Muscle layer of duodenum (tissue), 2 donors: ENCODE measurements at regions not wholly inside any gene's neighbourhood (a gene's known extent, or its start where the extent isn't known, plus 50 kb on each side); places are given as distances from the start of the nearest gene placed in this dataset.

Experiments
- H3K27ac ChIP-seq: one replicate; pipeline ENCODE4 v1.7.0; 2013; ENCODE audit warnings: mild to moderate bottlenecking, low read length
- H3K27me3 ChIP-seq: one replicate; pipeline ENCODE4 v1.7.0; 2013; ENCODE audit warnings: low read depth, mild to moderate bottlenecking, control low read depth, low read length
- H3K36me3 ChIP-seq, 2 donors: one replicate each; pipeline ENCODE4 v1.7.0; 2013; ENCODE audit warnings: low read length in 2 of 2, control low read depth in 1 of 2, mild to moderate bottlenecking in 1 of 2; ENCODE audit not compliant: insufficient read depth in 2 of 2, control insufficient read depth in 1 of 2
- H3K4me1 ChIP-seq, 2 donors: one replicate each; pipeline ENCODE4 v1.7.0; 2013; ENCODE audit warnings: low read length in 2 of 2, mild to moderate bottlenecking in 2 of 2, control low read depth in 1 of 2, moderate library complexity in 1 of 2; ENCODE audit not compliant: insufficient read depth in 2 of 2, control insufficient read depth in 1 of 2
- H3K4me3 ChIP-seq, 2 donors: one replicate each; pipeline ENCODE4 v1.7.0; 2013; ENCODE audit warnings: low read length in 2 of 2, low read depth in 1 of 2, mild to moderate bottlenecking in 1 of 2
- H3K9me3 ChIP-seq, 2 donors: one replicate each; pipeline ENCODE4 v1.7.0; 2013; ENCODE audit warnings: low read length in 2 of 2, control low read depth in 1 of 2, mild to moderate bottlenecking in 1 of 2; ENCODE audit not compliant: control insufficient read depth in 1 of 2
- donor health status: healthy.

GRCh38 chr3:8224941-8225340, 276.7 kb upstream of the LMCD1 start:
- H3K36me3 ChIP-seq = no peaks in the 10 kb centered on the region
- no peak overlapping the region for H3K4me3 ChIP-seq
- H3K4me1 ChIP-seq = no peaks in the 10 kb centered on the region
- no peak overlapping the region for H3K27ac ChIP-seq
- no peaks in the 10 kb centered on the region for H3K27me3 ChIP-seq
- H3K9me3 ChIP-seq = no peaks in the 10 kb centered on the region

- Histone ChIP-seq H3K27me3 (no peaks in the 10 kb centered on the region), H3K4me1 (peaks cover 0 to 3% of the 10 kb centered on the region in 2 donors), H3K36me3 (no peaks in the 10 kb centered on the region), H3K27ac (no peak overlapping the region), H3K9me3 (no peaks in the 10 kb centered on the region), H3K4me3 (no peak overlapping the region)
Observed at GRCh38 chr3:8233938-8234337, 267.7 kb upstream of the LMCD1 start.

GRCh38 chr3:8236264-8236663, 265.4 kb upstream of the LMCD1 start:
- no peak overlapping the region for H3K27ac ChIP-seq
- H3K9me3 ChIP-seq = no peaks in the 10 kb centered on the region
- peaks cover 0 to 10% of the 10 kb centered on the region in 2 donors for H3K4me1 ChIP-seq
- H3K36me3 ChIP-seq = no peaks in the 10 kb centered on the region
- H3K27me3 ChIP-seq = no peaks in the 10 kb centered on the region
- H3K4me3 ChIP-seq = no peak overlapping the region

- H3K9me3 ChIP-seq = peaks cover 0 to 9% of the 10 kb centered on the region in 2 donors
- H3K27ac ChIP-seq = no peak overlapping the region
- no peaks in the 10 kb centered on the region for H3K27me3 ChIP-seq
- H3K36me3 ChIP-seq = no peaks in the 10 kb centered on the region
- H3K4me3 ChIP-seq = no peak overlapping the region
- H3K4me1 ChIP-seq = peaks cover 0 to 10% of the 10 kb centered on the region in 2 donors
Observed at GRCh38 chr3:8237893-8238292, 263.7 kb upstream of the LMCD1 start.

- Histone ChIP-seq H3K27me3 (no peaks in the 10 kb centered on the region), H3K9me3 (peaks cover 0 to 9% of the 10 kb centered on the region in 2 donors), H3K27ac (no peak overlapping the region), H3K36me3 (no peaks in the 10 kb centered on the region), H3K4me3 (no peak overlapping the region), H3K4me1 (peaks cover 0 to 10% of the 10 kb centered on the region in 2 donors)
Observed at GRCh38 chr3:8238432-8238831, 263.2 kb upstream of the LMCD1 start.

- Histone ChIP-seq H3K9me3 (peaks cover 0 to 9% of the 10 kb centered on the region in 2 donors), H3K27me3 (no peaks in the 10 kb centered on the region), H3K4me1 (peaks cover 0 to 10% of the 10 kb centered on the region in 2 donors), H3K36me3 (no peaks in the 10 kb centered on the region), H3K27ac (no peak overlapping the region), H3K4me3 (no peak overlapping the region)
Observed at GRCh38 chr3:8239095-8239494, 262.5 kb upstream of the LMCD1 start.

- Histone ChIP-seq H3K4me3 (no peak overlapping the region), H3K27me3 (no peaks in the 10 kb centered on the region)
Observed at GRCh38 chr3:8239718-8240695, 261.6 kb upstream of the LMCD1 start.

GRCh38 chr3:8246070-8246469, 255.6 kb upstream of the LMCD1 start:
- H3K9me3 ChIP-seq = peaks cover 0 to 9% of the 10 kb centered on the region in 2 donors
- H3K36me3 ChIP-seq = no peaks in the 10 kb centered on the region
- no peaks in the 10 kb centered on the region for H3K4me1 ChIP-seq
- no peaks in the 10 kb centered on the region for H3K27me3 ChIP-seq
- no peak overlapping the region for H3K27ac ChIP-seq
- H3K4me3 ChIP-seq = no peak overlapping the region

More at GRCh38 chr3:8239718-8240695, 261.6 kb upstream of the LMCD1 start:
- no peaks in the 10 kb centered on the region for H3K36me3 ChIP-seq
- no peak overlapping the region for H3K27ac ChIP-seq
- peaks cover 0 to 10% of the 10 kb centered on the region in 2 donors for H3K4me1 ChIP-seq
- peaks cover 0 to 9% of the 10 kb centered on the region in 2 donors for H3K9me3 ChIP-seq

GRCh38 chr3:8253201-8253600, 248.4 kb upstream of the LMCD1 start:
- Histone ChIP-seq H3K27ac (no peak overlapping the region), H3K9me3 (peaks cover 0 to 3% of the 10 kb centered on the region in 2 donors), H3K36me3 (no peaks in the 10 kb centered on the region), H3K4me1 (no peaks in the 10 kb centered on the region), H3K27me3 (no peaks in the 10 kb centered on the region), H3K4me3 (no peak overlapping the region)

GRCh38 chr3:8254489-8254888, 247.1 kb upstream of the LMCD1 start:
- Histone ChIP-seq H3K27ac (no peak overlapping the region), H3K36me3 (no peaks in the 10 kb centered on the region), H3K27me3 (no peaks in the 10 kb centered on the region), H3K9me3 (peaks cover 0 to 3% of the 10 kb centered on the region in 2 donors), H3K4me1 (no peaks in the 10 kb centered on the region), H3K4me3 (no peak overlapping the region)

GRCh38 chr3:8255725-8256124, 245.9 kb upstream of the LMCD1 start:
- no peaks in the 10 kb centered on the region for H3K4me1 ChIP-seq
- H3K4me3 ChIP-seq = no peak overlapping the region
- H3K27ac ChIP-seq = no peak overlapping the region
- H3K9me3 ChIP-seq = peaks cover 3 to 4% of the 10 kb centered on the region in 2 donors
- no peaks in the 10 kb centered on the region for H3K36me3 ChIP-seq
- H3K27me3 ChIP-seq = no peaks in the 10 kb centered on the region
